ENCODE measurements at regions not wholly inside any gene's neighbourhood (a gene's known extent, or its start where the extent isn't known, plus 50 kb on each side); places are given as distances from the start of the nearest gene placed in this dataset.
"Not testable (repeated sequence)": the region's sequence is repeated elsewhere in the genome, so short reads cannot be mapped to it uniquely, and the experiment has no call there.

DNA sequence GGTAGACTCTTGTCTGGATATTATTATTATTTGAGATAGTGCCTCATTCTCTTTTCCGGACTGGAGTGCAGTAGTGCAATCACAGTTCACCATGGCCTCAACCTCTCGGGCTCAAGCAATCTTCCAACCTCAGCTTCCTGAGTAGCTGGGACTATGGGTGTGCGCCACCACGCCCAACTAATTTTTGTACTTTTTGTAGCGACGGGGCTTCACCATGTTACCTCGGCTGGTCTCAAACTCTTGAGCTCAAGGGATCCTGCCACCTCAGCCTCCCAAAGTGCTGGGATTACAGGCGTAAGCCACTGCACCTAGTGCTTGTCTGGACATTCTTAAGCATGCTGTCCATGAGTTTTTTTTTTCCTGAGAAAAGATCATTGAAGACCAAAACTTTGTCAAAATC lies 498.9 kb upstream of the RGS6 start:
- no peak for DNase-seq

- DNase-seq, result not testable (repeated sequence)
These were observed 496.6 kb upstream of the RGS6 start for GRCh38 chr14:71435641-71436040.

DNA sequence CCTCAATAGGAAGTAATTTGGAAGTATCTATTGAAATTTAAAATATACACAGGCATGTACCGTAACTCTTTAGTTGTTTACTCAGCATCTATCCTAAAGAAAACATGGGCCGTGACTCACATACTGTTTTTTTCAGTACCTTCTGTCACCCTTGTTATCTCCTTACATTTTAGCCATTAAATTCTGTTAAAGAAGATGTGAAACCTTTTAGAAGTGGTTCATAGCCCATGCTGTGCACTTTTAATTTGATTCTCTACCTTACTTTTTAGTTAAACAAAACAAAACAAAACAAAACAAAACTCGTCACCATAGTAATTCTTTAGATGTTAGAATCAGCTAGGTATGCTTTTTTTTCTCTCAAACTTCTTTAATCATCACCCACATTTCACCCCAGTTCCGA lies 494.4 kb upstream of the RGS6 start:
- no peak for DNase-seq

DNA sequence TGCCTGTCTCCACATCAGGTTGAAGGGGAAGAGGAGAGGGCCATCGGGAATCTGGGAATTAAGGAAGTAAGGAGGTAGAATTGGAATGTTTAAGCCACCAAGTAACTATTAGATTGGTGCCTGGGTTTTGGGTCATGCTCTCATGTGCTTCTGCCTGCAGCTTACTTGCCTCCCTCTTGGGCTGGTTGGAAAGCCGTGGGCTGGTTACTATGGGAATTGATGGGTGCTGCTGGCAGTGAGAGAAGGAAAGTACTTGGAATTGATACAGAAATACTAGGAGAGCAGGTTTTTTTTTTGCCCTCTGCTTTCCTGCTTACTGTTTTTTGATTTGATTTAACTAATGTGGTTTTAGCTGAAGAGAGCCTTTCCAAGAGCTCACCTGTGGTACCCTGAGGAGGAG lies 493.5 kb upstream of the RGS6 start:
- no peak for DNase-seq

DNA sequence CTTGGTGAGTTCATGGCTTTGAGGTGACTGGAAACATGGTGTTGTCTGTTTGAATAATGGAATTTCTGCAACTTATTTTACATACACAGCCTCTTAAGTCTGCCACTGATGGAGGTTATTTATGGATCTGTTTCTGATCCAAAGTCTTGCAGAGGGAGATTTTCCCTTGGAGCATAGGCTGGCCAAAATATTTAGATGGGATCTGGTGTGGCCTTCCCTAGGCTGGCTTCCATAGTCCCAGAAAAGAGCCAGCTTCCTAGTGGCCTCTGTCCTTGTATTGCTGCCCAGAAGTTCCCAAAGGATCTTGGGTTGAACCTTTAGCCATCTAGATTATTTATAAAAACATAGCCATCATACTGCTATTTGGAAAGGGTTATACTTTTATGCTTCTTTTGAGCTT lies 491.1 kb upstream of the RGS6 start:
- no peak for DNase-seq

- no peak for DNase-seq
These were observed 488.0 kb upstream of the RGS6 start for GRCh38 chr14:71444030-71444822.

DNA sequence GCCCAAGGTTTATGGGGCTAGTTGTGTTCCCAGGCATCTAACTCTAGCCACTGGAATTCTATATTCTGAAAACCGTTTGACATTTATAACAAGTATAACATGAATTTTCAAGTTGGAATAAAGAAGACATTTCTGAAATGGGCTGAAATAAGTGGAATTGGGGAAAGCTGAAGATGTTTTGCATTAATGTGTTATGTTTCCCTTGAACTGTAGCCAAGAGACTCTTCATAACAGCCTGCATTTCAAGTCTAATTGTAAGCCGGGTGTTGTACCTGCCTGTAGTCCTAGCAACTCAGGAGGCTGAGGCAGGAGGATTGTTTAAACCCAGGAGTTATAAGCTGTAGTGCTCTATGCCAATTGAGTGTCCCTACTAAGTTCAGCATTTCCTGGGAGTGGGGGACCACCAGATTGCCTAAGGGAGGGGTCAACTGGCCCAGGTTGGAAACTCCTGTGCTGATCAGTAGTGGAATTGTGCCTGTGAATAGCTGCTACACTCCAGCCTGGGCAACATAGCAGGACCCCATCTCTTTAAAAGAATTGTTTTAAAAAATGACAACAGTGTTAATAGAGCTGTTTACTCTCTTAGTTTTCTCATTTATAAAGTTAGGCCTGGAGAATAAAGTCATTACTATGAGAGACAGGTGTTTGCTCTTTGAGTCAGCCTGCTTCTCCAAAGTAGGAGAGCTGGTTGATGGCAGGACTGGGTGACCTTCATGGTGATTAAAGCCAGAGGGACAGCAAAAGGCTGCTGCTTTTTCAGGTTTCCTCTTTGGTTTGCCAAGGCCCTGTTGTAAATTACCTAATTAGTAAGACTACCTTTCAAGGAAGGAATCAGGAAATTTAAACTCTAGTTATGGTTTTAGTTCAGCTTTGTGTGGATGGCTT lies 483.6 kb upstream of the RGS6 start:
- no peak for DNase-seq

- no peak for DNase-seq
These were observed 482.7 kb upstream of the RGS6 start for GRCh38 chr14:71449316-71450055.

- DNase-seq, result no peak
These were observed 480.7 kb upstream of the RGS6 start for GRCh38 chr14:71451501-71451900.

- no peak for DNase-seq
These were observed 479.7 kb upstream of the RGS6 start for GRCh38 chr14:71452539-71452938.

GRCh38 chr14:71452987-71453386 lies 479.2 kb upstream of the RGS6 start:
- DNase-seq, result no peak

- DNase-seq, result no peak
These were observed 478.2 kb upstream of the RGS6 start for GRCh38 chr14:71454010-71454409.

GRCh38 chr14:71454513-71455332 lies 477.5 kb upstream of the RGS6 start:
- no peak for DNase-seq

DNA sequence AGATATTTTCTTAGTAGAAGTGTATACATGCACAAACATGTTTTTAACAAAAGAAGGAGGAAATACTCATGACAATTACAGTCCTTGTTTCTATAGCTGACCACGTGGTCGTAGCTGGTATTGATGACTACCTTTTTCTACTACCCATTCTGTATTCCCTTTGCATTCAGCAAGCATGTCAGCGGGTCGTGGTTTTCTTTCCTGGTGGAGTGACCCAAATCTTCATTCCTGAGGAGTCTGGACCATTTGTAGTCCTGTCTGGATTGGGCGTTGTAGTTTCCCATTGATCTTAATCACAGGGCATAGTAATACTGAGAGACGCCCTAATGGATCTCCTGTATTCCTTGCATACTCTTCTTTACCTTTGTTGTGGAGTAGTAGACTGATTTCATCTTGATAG lies 472.1 kb upstream of the RGS6 start:
- DNase-seq, result no peak

DNA sequence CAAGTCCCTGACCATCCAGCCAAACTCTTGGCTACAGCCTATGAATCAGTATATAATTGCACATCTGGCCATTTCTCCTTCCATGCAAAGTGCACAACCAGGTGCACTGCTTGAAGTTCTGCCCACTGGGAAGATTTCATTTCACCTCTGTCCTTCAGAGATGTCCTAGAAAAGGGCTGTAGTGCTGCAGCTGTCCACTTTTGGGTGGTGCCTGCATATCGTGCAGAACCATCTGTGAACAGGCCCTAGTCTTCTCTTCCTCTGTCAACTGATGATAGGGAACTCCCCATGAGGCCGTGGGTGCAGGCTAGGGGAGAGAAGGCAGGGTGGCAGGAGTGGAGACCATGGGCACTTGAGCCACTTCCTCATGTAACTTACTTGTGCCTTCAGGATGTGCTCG lies 470.6 kb upstream of the RGS6 start:
- DNase-seq, result not testable (repeated sequence)

DNA sequence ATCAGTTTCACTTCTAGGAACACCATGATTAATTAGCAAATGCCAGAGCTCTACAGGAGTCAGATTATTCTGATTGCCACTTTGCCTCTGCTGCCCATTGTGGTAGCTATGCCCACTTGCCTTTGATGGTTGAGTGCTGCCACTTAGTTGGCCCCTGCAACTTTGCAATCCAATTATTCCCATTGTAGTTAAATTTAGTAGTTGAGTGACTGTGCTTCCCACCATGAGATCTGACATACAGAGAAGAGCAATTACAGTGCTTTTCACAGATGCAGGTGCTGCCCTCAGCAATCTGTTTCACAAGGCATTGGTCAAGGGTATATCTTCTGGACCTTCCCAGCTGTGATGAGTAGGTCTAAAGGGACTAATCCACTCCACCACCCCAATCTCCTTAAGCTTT lies 468.4 kb upstream of the RGS6 start:
- no peak for DNase-seq

GRCh38 chr14:71464840-71465239 lies 467.4 kb upstream of the RGS6 start:
- no peak for DNase-seq

DNA sequence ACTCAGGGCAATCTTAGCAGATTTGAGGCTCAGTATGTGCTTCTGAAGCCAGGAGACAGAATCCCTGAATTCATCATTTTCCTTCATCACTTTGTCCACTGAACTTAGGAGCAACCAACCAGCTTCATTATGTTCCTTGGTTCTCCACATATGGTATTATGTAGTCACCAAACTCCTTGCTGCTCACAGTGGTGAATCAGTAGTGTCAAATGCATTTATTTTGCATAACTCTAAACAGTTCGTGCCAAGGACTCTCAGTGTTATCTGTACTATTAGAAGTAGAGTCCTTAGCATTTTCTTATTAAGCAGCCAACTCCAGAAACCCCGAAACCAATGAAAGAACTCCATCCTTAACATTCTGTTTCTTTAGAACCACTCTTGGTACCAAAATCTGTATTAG lies 466.9 kb upstream of the RGS6 start:
- DNase-seq, result no peak

- no peak for DNase-seq
These were observed 466.0 kb upstream of the RGS6 start for GRCh38 chr14:71466251-71466650.

GRCh38 chr14:71466946-71467345 lies 465.3 kb upstream of the RGS6 start:
- DNase-seq, result no peak

DNA sequence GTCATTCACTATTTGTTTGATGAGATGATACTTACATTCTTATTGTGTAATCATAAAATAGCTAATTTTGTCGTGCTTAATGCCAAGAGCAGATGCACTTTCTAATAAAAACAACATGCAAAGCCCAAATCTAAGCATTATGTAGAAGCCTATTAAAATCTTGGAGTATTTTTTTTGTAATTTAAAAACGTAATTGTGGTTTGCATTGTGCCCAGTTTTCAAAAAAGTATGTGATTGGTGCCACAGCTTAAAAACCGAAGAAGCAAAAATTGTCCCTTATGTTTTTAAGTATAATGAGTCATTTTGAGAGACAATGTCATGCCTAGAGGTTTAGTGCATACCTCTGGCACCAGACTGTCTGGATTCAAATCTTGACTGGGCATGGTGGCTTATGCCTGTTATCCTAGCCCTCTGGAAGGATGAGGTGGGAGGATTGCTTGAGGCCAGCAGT lies 464.8 kb upstream of the RGS6 start:
- no peak for DNase-seq

- DNase-seq, result no peak
These were observed 463.5 kb upstream of the RGS6 start for GRCh38 chr14:71468701-71469100.
